Left lung (tissue), 4 donors: ENCODE measurements at regions not wholly inside any gene's neighbourhood (a gene's known extent, or its start where the extent isn't known, plus 50 kb on each side); places are given as distances from the start of the nearest gene placed in this dataset.

Source experiments
- ATAC-seq: fragments of 200-7000 bp; cut with Tn5 transposase; one replicate; pipeline ENCODE4 v1.9.1; 2020; ENCODE audit warnings: moderate library complexity
- DNase-seq, 4 donors: peaks; one replicate each; pipeline ENCODE4 v3.0.0-alpha.2; 2013 to 2020
- H3K27ac ChIP-seq, 2 donors: fragments of 200-600 bp; sonication (generic) in 1 of 2; one replicate each; pipeline versions ENCODE4 v1.5.0 to v1.8.0; 2020 to 2021
- H3K27me3 ChIP-seq, 2 donors: fragments of 200-600 bp; sonication (generic) in 1 of 2; one replicate each; pipeline versions ENCODE4 v1.5.0 to v1.8.0; 2020 to 2021
- H3K36me3 ChIP-seq, 2 donors: fragments of 200-600 bp; sonication (generic) in 1 of 2; one replicate each; pipeline versions ENCODE4 v1.5.0 to v1.8.0; 2020 to 2021
- H3K4me1 ChIP-seq, 2 donors: fragments of 200-600 bp; one replicate each; pipeline ENCODE4 v1.8.0; 2021
- H3K4me3 ChIP-seq, 2 donors: fragments of 200-600 bp; sonication (generic) in 1 of 2; one replicate each; pipeline versions ENCODE4 v1.5.0 to v1.8.0; 2020 to 2021; ENCODE audit warnings: mild to moderate bottlenecking in 1 of 2
- H3K9me3 ChIP-seq, 2 donors: fragments of 200-600 bp; sonication (generic) in 1 of 2; one replicate each; pipeline versions ENCODE4 v1.5.0 to v1.8.0; 2020 to 2021
- intact Hi-C, 2 donors: fragments of 100-400 bp; cut with DNase I; formaldehyde crosslinking; loops; one replicate each; pipeline versions ENCODE4 v1.11.2 to v1.14.2; 2022
- TF ChIP-seq, protein P1 (sequence below), 2 donors: fragments of 200-600 bp; sonication (generic) in 1 of 2; IDR thresholded peaks; one replicate each; pipeline versions ENCODE4 v1.5.0 to v1.8.0; 2021; ENCODE audit warnings: antibody characterized with exemption in 2 of 2
- donor health status: DM: no; HTN: yes; CAD: no.
- donor health status: DM: no; HTN: no; CAD: no.

DNA sequence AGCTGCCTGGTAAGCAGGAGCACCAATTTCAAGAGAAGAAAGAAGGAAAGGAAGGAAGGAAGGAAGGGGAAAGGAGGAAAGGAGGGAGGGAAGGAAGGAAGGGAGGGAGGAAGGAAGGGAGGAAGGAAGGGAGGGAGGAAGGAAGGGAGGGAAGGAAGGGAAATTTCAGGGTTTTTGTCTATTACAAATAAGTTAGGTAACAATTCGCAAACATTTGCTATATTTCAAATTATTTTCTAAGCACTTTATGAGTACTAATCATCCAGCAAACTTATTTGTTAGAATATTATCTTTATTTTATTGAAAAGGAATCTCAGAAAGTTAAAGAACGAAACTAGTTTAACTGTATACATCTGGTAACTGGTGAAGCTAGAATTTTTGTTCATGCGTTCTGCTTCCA lies 921.7 kb downstream of the TBL1XR1 start:
- Histone ChIP-seq H3K4me1 (no peaks in the 10 kb centered on the region), H3K9me3 (peaks cover 0 to 4% of the 10 kb centered on the region in 2 donors), H3K4me3 (no peak overlapping the region), H3K36me3 (no peaks in the 10 kb centered on the region), H3K27ac (no peak overlapping the region), H3K27me3 (no peaks in the 10 kb centered on the region)
- TF ChIP-seq, protein P1, sequence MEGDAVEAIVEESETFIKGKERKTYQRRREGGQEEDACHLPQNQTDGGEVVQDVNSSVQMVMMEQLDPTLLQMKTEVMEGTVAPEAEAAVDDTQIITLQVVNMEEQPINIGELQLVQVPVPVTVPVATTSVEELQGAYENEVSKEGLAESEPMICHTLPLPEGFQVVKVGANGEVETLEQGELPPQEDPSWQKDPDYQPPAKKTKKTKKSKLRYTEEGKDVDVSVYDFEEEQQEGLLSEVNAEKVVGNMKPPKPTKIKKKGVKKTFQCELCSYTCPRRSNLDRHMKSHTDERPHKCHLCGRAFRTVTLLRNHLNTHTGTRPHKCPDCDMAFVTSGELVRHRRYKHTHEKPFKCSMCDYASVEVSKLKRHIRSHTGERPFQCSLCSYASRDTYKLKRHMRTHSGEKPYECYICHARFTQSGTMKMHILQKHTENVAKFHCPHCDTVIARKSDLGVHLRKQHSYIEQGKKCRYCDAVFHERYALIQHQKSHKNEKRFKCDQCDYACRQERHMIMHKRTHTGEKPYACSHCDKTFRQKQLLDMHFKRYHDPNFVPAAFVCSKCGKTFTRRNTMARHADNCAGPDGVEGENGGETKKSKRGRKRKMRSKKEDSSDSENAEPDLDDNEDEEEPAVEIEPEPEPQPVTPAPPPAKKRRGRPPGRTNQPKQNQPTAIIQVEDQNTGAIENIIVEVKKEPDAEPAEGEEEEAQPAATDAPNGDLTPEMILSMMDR (IDR thresholded peaks at IDR 0.05): no peak
- no peak for DNase-seq
- ATAC-seq: no peak
- intact Hi-C loops: no loop called here

- TF ChIP-seq, protein P1 (IDR thresholded peaks at IDR 0.05): no peak
- intact Hi-C loops: no loop called here
- no peak for DNase-seq
- Histone ChIP-seq H3K27ac (no peak overlapping the region), H3K27me3 (no peaks in the 10 kb centered on the region), H3K4me1 (no peaks in the 10 kb centered on the region), H3K4me3 (no peak overlapping the region), H3K36me3 (no peaks in the 10 kb centered on the region), H3K9me3 (peaks cover 0 to 7% of the 10 kb centered on the region in 2 donors)
- no peak for ATAC-seq
Measured at GRCh38 chr3:176275113-176275512, 922.2 kb downstream of the TBL1XR1 start.

DNA sequence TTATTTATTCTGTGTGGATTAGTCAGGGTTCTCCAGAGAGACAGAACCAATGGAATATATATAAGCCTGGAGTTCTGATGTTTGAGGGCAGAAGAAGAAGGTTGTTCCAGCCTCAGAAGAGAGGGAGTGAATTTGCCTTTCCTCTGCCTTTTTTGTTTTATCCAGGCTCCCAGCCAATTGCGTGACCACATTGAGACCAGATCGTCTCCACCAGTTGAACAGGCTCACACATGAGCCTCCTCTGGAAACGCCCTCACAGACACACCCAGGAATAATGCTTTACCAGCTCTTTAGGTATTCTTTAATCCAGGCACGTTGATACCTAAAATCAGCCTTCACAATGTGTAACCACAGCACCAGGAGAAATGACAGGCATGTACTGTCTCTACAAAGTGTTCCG lies 923.1 kb downstream of the TBL1XR1 start:
- Histone ChIP-seq H3K27me3 (no peaks in the 10 kb centered on the region), H3K9me3 (peaks cover 0 to 11% of the 10 kb centered on the region in 2 donors), H3K27ac (no peak overlapping the region), H3K36me3 (no peaks in the 10 kb centered on the region), H3K4me1 (no peaks in the 10 kb centered on the region), H3K4me3 (no peak overlapping the region)
- TF ChIP-seq, protein P1 (IDR thresholded peaks at IDR 0.05): no peak
- intact Hi-C loops: no loop called here
- ATAC-seq (no peak), DNase-seq (no peak)

DNA sequence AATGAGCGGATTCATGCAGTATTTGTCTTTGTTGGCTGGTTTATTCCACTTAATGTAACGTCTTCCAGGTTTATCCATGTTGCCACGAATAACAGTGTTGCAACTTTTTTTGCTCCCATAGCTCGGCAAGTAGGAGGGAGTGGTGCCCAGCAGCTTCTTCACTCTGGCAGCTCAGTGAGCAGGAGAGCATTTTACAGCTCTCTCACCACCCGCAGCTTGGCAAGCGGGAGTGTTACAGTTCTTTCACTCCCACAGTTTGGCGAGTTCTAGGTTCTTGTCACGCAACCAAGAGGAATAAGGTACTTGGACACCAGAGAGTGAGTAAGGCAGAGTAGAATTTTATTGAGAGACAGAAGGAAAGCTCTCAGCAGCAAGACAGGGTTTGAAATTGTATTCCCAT lies 935.2 kb downstream of the TBL1XR1 start:
- TF ChIP-seq, protein P1 (IDR thresholded peaks at IDR 0.05): no peak
- Histone ChIP-seq H3K4me1 (no peaks in the 10 kb centered on the region), H3K4me3 (no peak overlapping the region), H3K36me3 (no peaks in the 10 kb centered on the region), H3K27ac (no peak overlapping the region), H3K9me3 (peaks cover 0 to 42% of the 10 kb centered on the region in 2 donors), H3K27me3 (no peaks in the 10 kb centered on the region)
- intact Hi-C loops: no loop called here
- DNase-seq (no peak), ATAC-seq (no peak)

DNA sequence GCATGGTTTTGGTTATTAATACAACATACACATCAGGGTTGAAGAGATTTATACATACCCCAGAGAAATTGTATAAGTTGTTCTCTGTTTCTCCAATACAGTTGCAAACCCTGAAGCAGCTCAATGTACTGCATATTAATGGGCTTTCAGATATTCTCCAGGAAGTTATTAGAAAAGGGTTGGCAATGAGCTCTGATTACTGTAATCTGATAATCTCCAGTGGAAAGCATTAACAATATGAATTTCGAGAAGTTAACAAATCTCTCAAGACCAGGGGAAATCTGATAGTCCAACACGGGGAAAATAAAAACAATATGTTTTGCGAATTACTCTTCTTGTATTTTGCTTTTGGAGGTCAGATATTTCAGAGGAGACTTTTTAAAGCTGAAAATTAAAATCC lies 950.1 kb downstream of the TBL1XR1 start:
- DNase-seq (no peak), ATAC-seq (no peak)
- Histone ChIP-seq H3K4me1 (no peaks in the 10 kb centered on the region), H3K27me3 (no peaks in the 10 kb centered on the region), H3K27ac (no peak overlapping the region), H3K4me3 (no peak overlapping the region), H3K36me3 (no peaks in the 10 kb centered on the region), H3K9me3 (no peaks in the 10 kb centered on the region)
- intact Hi-C loops: no loop called here
- TF ChIP-seq, protein P1 (IDR thresholded peaks at IDR 0.05): no peak
